HG03135 (cell line): ENCODE measurements at regions not wholly inside any gene's neighbourhood (a gene's known extent, or its start where the extent isn't known, plus 50 kb on each side); places are given as distances from the start of the nearest gene placed in this dataset.
"Not testable (repeated sequence)": the region's sequence is repeated elsewhere in the genome, so short reads cannot be mapped to it uniquely, and the experiment has no call there.

Source experiments
- ATAC-seq: cut with Tn5 transposase; IDR thresholded peaks from one replicate; pipeline ENCODE4 v1.9.1; 2021; ENCODE audit warnings: mild to moderate bottlenecking, moderate library complexity; ENCODE audit not compliant: unreplicated experiment

DNA sequence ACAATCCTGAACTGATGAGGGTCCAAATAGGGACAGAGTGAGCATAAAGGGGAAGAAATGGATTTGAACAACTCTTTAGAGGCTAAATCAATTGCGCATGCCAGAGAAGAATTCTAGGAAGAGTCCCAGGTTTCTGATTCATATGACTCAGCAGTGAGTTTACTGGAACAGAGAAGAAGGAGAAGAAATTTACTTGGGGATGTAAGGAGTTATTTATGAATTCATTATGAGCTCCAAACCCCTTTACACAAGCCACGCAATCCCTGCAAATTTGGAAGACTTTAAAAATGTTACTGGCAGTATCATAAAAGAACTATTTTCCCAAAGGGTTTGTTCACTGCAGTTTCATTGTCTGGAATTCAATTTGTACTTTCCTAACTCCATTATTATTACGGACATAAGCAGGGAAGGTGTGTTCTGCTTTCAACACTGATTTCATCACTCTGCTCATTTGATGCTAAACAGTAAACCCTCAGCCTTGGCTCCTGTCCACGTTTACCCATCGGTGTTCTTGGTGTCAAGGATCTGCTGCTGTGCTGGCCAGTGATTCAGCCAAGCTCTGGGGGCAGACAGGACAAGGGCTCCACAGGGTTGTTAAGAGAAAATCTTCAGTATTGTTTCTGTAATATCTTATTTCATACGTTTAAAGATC lies 273.7 kb downstream of the HNRNPD start:
- ATAC-seq, result no peak

DNA sequence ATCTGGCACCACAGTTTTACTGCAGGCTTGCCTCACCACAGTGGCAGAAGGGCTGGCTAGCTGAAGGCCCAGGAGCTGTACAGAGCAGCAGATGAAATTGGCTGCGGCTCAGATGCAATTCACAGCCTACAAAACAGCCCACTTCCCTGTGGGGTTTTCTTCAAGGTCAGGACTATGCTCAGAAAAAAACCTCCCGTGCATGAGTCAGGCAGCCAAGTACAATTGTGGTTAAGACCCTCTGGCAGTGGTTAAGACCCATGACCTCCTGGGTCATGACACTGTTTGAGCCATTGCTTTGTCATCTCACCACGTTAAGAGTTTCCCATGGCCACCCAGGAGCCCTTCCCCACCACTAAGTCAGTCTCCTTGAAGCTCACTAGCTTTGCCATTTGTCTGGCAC lies 276.3 kb downstream of the HNRNPD start:
- ATAC-seq, result no peak

DNA sequence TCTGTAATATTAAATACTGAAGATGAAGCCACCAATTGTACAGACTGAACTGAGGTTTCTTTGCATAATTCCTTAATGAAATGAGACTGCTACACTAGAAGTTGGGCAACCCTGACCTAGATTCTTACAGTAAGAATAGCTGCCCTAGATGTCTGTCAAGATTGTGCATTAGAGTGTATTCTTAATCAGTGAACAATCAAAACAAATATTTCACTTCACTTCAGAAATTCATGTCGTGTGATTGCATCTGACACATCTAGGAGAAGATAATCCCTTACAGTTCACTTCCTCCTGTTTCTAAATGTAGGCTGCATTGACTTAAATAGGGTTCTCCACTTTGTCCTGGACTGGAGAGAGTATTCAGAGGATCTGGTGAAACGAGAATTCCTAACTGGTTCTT lies 283.1 kb downstream of the HNRNPD start:
- ATAC-seq, result no peak

DNA sequence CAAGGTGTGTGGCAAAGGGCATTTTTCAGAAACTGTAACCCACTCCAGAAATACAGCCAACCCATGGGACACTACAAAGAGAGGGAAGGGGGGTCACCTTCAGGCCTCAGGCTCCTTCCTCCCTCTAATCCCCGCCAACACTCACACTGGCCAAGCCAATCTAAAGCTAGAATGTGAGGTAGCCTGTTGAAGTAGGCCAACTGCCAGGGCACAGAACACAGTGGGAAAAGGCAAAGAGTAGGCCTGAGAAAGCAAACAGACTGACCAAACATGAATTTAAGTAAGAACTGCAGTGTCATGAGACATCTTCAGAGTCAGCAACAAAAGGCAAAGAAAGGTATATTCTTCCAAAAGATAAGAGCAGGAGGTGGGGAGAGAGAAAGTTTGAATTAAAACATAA lies 289.0 kb downstream of the HNRNPD start:
- no peak for ATAC-seq

DNA sequence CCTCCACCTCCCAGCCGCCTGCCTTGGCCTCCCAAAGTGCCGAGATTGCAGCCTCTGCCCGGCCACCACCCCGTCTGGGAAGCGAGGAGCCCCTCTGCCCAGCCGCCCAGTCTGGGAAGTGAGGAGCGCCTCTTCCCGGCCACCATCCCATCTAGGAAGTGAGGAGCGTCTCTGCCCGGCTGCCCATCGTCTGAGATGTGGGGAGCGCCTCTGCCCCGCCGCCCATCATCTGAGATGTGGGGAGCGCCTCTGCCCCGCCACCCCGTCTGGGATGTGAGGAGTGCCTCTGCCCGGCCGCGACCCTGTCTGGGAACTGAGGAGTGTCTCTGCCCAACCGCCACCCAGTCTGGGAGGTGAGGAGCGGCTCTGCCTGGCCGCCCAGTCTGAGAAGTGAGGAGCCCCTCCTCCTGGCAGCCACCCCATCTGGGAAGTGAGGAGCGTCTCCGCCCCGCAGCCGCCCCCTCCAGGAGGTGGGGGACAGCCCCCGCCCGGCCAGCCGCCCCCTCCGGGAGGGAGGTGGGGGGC lies 296.3 kb downstream of the HNRNPD start:
- ATAC-seq, result not testable (repeated sequence)

DNA sequence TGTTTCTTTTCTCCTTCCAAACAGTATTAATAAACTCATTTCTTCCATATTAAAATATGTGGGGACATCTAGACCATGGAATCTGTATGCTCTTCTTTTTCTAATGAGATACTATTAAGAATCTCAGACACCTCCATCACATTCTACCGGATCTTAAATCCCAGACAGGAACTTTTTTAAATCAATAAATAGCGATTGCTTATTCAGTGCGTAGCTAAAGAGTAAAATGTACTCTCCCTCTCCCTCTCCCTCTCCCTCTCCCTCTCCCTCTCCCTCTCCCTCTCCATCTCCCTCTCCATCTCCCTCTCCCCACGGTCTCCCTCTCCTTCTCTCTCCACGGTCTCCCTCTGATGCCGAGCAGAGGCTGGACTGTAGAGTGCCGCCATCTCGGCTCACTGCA lies 297.0 kb downstream of the HNRNPD start:
- ATAC-seq, result no peak

DNA sequence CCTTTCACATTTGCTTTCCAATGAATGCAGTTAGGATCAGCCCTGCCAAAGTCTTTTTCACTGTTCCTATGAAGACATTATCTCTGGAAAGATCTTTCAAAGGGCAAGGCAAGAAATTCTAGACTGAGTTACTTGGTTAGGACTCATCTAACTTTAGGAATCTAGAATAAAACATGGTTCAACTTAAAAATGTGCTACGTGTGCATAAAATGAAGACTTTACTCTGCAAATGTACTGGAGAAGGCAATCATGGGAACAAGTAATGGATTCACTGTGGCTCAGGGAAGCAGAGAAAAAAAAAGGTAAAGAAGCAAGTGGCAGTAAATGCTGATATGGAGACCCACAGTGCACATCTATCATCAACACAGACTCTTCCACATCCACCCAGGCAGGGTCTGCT lies 297.4 kb downstream of the HNRNPD start:
- ATAC-seq, result no peak

DNA sequence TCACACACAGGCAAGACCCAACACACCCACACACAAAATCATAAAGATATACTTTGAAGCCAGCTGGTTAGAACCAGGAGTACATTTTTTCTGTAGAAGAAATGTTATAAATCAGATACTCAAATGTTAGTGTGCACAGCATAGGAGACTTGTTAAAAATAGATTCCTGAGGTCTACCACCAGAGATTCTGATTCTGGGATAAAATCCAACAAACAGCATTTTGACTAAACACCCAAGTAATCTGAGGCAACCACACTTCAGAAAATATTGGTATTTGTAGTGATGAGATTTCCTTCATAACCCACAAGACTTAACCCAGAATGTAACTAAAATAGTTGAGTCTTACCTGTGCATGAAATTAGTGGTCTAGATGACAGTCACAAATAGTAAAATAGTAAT lies 301.8 kb downstream of the HNRNPD start:
- no peak for ATAC-seq

DNA sequence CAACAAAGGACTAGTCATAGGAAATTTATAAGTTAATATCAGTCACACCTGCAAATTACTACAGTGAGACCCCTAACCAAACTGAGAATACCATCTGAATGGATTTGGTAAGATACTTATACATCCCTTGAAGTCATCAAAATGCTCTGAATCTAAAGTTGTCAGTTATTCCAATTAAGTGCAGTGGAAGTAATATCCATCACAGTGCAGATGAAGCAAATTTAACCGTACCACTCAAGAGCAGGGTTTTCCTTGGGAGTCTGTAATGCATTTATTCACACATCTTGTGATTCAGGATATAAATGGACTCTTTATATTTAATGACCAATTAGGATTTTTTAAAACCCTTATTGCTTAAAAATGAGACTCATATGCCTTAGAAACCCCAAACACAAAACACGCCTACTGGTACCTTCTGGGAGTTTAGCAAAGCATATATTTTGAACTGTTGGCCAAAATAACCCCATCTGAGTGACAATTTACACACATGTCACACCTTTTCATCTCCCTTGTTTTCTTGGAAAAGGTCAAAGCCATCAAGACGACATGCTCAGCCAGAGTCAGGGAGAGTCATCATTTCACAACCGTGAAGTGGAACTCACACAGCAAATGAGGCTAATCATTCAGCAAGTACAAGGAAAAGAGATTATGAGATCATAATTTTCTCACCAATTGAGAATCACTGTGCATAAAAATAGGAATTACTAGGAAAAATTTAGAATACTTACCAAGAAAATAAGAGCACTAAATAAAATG lies 303.7 kb downstream of the HNRNPD start:
- ATAC-seq, result no peak

DNA sequence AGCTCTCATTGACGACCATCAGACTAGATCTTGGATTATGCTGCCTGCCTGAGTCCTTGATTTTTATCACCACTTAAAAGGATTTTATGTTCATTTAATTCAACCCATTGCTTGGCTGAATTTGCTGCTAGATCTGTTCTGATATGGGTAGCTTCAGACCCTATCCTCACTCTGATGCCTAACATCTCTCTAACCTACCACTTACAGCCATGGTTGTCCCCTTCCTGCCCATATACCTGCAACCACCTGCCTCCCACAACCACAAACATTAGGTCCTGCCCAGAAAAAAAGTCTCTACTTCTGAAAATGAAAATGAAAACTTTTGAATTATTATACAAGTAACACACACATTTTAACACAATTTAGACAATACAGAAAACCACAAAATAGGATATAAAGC lies 310.8 kb downstream of the HNRNPD start:
- no peak for ATAC-seq

DNA sequence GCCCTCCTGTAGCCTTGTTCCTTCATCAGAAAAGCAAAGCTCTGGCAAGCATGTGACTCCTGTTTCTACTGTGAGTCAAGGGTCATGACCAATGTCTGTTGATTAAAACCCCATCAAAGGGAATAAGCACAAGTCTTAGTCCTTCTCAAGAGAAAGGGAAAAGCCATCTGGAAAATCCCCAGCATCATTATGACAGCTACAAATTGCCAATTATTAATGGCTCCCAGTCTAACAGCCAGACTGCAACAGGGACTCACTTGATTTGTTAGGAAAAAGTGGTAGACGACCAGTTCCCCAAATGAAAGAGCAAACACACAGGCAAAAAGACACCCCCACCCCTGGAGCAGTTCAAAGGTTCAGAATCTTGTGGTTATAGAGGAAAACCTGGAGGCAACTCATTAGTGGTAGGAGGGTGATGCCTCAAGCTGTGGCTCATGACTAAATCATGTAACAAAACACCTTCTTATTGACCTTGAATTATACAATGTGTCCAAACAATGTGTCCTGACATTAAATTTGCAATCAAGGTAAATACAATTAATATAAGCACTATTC lies 315.7 kb downstream of the HNRNPD start:
- no peak for ATAC-seq

DNA sequence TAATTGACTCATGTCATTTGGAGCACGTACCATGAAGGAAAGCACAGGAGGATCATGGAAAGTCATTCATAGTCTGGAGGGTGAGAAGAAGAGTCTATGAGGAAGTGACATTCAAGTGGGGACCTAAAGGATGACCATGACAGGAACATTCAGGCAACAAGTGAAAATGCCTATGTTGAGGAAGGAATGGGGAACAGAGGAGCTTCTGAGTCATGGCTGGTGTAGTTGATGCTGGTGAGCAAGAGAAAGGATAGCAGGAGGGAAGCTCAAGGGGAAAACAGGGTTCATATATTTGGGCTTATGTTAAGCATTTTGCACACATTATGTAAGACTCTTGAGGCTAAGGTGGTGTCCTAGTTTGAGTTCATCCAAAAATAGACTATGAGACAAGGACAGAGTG lies 318.6 kb downstream of the HNRNPD start:
- no peak for ATAC-seq

DNA sequence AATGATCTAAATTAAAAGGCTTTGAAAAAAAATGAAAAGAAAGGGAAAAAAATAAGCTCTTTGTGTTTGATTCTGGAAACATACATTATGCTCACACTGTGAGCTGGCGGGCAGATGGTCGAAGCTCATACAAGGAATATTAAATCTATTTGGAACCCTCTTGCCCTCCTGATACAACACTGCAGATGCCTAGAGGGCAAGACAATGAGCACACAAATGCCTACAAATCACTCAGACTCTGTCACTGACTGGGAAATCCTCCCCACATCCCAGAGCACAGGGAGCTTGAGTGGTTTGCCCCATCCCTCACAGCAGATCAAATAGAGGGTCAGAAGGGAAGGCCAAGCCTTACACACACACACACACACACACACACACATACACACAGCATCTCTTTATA lies 320.4 kb downstream of the HNRNPD start:
- ATAC-seq, result no peak

DNA sequence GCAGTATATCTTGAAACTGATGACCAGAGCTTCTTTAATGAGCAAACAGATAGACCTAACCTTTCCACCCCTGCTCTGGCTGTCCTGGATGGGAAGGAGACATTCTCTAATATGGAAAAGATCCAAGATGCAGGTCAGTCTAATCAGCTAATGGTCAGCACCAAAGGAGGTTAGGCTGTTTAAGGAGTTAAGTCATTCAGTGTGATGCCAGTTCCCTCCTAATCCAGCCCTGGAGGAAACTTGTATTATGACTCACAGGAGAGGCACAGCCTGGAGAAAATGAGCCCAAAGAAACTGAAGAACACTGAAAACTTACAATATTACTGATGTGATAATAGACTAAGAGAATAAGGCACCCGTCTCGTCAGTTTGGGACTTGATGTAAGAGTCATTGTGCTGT lies 323.0 kb downstream of the HNRNPD start:
- no peak for ATAC-seq

DNA sequence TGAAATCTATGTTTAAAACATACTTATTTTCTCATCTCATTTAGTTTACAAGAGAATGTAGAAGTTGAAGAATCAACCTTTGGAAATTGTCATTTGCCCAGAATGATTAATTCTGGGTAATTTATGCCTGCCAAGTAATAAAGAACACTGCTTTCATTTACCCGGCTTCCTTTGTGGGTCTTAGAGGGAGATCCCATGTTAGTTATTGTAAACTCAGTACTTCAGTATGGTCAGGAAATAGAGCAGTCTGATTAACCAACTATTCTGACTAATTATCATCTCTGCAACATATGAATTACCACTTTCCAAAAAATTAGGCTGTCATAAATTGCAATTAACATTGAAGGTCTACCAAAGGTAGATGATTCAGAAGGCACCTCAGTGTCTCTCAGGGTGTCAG lies 324.5 kb downstream of the HNRNPD start:
- ATAC-seq, result no peak

DNA sequence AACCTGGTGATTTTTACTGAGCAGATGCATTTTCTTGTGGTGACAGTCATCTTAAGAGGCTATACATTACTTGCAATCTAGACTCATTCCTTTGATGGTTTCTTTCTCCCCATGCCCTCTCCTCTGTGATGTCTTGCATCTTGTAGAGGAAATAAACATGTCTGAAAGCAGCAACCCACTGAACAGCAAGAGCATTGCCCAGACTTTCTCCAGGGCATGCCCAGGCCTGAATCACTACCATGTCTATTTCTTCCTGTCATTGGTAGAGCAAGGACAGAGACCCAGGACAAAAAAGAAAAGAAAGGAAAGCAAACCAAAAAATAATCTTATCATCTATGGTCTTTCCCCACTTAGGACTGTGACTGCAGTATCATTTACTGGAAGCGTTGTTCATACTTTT lies 326.1 kb downstream of the HNRNPD start:
- no peak for ATAC-seq

DNA sequence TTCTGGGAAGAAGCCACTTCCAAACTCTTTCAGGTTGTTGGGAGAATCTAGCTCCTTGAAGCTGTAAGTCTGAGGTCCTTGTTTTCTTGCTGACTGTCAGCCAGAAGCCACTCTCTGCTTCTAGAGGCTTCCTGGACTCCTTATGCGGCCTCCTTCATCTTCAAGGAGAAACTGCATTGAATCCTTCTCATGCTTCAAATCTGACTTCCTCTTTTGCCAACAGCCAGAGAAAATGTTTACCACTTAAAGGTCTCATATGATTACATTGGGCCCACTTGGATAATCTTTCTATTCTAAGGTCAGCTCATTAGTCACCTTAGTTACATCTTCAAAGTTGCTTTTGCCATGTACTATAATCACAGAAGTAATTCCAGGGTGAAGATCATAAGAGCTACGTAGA lies 327.0 kb downstream of the HNRNPD start:
- ATAC-seq, result no peak

DNA sequence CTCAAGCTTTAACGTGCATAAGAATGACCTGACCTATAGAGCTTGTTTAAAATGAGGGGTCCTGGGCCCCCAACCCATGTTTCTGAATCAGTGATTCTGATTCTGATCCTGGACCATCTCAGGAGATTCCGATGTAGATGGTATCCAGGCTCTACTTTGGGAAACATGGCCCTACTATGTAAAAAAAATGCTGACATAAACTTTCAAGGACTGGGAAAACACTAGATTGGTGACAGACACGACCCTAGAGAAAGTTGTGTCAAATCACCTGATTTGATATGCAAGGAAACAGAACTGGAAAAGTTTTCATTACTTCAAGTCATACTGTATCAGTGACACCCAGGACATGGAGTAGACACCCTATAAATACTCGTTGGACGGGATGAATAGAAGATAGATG lies 328.5 kb downstream of the HNRNPD start:
- ATAC-seq, result no peak

DNA sequence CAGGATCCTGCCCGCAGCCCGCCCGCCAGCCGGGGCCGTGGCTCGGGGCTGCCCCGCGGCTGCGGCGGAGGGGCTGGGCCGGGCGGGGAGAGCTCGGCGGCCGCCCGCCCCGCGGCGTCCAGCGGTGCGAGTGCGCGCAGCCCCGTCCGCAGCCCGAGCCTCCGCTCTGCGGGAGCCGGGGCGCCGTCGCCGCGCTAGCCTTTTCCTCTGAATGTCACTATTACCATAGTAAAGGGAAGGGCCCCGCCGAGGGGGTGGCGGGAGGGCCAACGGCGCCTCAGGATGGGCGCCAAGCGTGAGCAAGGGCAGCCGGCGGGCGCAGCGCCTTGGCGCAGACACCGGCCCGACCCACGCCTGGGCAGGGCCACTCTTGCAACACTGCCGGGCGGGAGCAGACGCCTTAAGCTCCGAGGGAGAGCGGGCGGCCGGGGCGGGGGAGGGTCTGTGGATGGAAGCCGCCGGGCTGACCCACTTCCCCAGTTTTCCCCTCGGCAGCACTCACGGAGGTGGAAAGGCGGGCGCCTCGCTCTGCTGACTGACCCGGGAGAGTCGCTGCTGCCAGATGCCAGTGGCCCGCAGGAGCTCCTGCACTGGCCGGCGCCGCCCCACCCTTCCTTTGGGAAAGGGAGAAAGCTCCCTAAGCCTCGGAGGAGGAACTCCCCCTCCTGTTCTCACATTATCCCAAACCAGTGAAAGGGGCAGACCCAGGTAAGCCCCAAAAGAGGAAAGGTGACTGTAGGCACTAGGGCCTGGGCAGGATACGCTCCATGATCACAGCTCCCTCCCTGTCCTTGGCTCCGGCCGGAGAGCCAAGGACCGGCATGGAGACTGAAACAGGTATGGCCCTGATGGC lies 329.4 kb downstream of the HNRNPD start:
- ATAC-seq, result no peak

DNA sequence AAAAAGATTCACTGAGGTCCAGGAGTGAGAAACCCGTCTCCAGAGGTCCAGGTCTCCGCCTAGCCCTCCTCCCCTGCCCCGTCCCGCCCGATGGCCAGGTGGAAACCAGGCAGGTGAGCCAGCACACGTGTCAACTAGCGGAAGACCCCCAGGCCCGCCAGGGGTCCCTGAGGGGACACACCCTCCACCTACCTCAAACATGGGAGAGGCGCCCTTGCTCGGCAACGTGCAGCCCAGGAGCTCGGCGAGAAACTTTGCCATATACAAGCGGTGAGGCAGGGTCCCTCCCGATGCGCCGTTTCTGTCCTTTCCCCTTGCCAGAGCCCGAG lies 330.0 kb downstream of the HNRNPD start:
- ATAC-seq, result no peak

DNA sequence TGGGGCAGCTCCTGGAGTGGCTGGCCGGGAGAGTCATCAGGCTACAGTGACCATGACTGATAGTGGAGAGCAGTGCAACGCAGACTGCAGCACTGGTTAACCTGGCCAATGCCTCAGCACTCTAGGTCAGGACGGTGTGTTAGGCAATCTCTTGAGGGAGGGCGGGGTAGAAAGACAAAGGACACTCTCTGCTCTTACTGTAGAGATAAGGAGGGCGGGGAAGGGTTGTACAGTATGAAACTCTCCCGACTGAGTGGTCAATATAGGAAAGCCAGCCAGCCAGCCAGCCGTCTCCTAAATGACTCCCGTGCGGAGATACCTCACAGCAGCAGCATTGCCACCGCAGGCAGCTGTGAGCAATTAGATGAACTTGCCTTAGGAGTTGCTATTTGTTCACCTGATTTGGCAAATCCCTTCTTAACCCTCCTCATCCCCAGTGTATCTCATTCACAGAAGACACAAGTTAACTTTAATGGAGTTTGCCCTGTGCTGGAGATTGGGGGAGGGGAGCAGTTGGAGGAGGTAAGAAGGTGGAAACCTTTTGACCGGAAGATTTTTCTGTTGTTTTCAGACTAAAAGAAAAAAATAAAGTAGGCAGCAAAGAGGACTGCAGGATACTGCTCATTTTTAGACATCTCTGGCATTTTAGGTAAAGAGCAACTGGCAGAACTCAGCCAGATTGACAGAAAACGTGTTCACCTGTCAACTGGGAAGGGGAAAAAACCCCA lies 330.5 kb downstream of the HNRNPD start:
- no peak for ATAC-seq
